HFFc6 (cell line): ENCODE measurements at regions not wholly inside any gene's neighbourhood (a gene's known extent, or its start where the extent isn't known, plus 50 kb on each side); places are given as distances from the start of the nearest gene placed in this dataset.

ENCODE experiments used
- DNase-seq: peaks from one replicate; pipeline ENCODE4 v3.0.0-alpha.2; 2018
- H3K27ac Mint-ChIP-seq: 2 replicates; pipeline ENCODE4 v1.8.0; 2020; ENCODE audit warnings: mild to moderate bottlenecking, mixed read lengths
- H3K27me3 Mint-ChIP-seq: 2 replicates; pipeline ENCODE4 v1.8.0; 2021; ENCODE audit warnings: mild to moderate bottlenecking, moderate library complexity, mixed read lengths; ENCODE audit not compliant: insufficient read depth
- H3K36me3 Mint-ChIP-seq: 2 replicates; pipeline ENCODE4 v1.8.0; 2021; ENCODE audit warnings: low read depth, mixed read lengths
- H3K4me1 Mint-ChIP-seq: 2 replicates; pipeline ENCODE4 v1.8.0; 2020; ENCODE audit warnings: low read depth, mixed read lengths
- H3K4me3 Mint-ChIP-seq: 2 replicates; pipeline ENCODE4 v1.8.0; 2020; ENCODE audit warnings: mild to moderate bottlenecking, moderate library complexity, mixed read lengths
- H3K9me3 Mint-ChIP-seq: 2 replicates; pipeline ENCODE4 v1.8.0; 2020; ENCODE audit warnings: mild to moderate bottlenecking, mixed read lengths
- CTCF ChIP-seq: fragments of 200-600 bp; sonication (generic); IDR thresholded peaks from 2 replicates; pipeline ENCODE4 v1.5.0; 2021; ENCODE audit warnings: antibody characterized with exemption, mild to moderate bottlenecking

GRCh38 chr4:38601244-38601915 is 62.6 kb upstream of the KLF3 start:
- no peaks in the 10 kb centered on the region for H3K9me3 Mint-ChIP-seq
- H3K27me3 Mint-ChIP-seq, result peaks cover 13% of the 10 kb centered on the region
- no peak for TF ChIP-seq CTCF
- H3K27ac Mint-ChIP-seq, result no peak overlapping the region
- no peak for DNase-seq
- H3K4me1 Mint-ChIP-seq, result no peaks in the 10 kb centered on the region
- no peak overlapping the region for H3K4me3 Mint-ChIP-seq
- H3K36me3 Mint-ChIP-seq, result no peaks in the 10 kb centered on the region

GRCh38 chr4:38601916-38602291 is 62.1 kb upstream of the KLF3 start:
- H3K4me1 Mint-ChIP-seq, result no peaks in the 10 kb centered on the region
- no peak for DNase-seq
- H3K9me3 Mint-ChIP-seq, result no peaks in the 10 kb centered on the region
- TF ChIP-seq CTCF, result no peak
- H3K4me3 Mint-ChIP-seq, result no peak overlapping the region
- H3K27me3 Mint-ChIP-seq, result peaks cover 13% of the 10 kb centered on the region
- H3K27ac Mint-ChIP-seq, result no peak overlapping the region
- H3K36me3 Mint-ChIP-seq, result no peaks in the 10 kb centered on the region

GRCh38 chr4:38603652-38604051 is 60.3 kb upstream of the KLF3 start:
- Mint-ChIP-seq H3K4me1 (no peaks in the 10 kb centered on the region), H3K36me3 (no peaks in the 10 kb centered on the region), H3K9me3 (no peaks in the 10 kb centered on the region), H3K27me3 (peaks cover 13% of the 10 kb centered on the region), H3K4me3 (no peak overlapping the region), H3K27ac (no peak overlapping the region)
- DNase-seq, result no peak
- no peak for TF ChIP-seq CTCF

GRCh38 chr4:38605181-38605752 is 58.7 kb upstream of the KLF3 start:
- H3K9me3 Mint-ChIP-seq, result no peaks in the 10 kb centered on the region
- H3K27ac Mint-ChIP-seq, result no peak overlapping the region
- H3K27me3 Mint-ChIP-seq, result peaks cover 15% of the 10 kb centered on the region
- no peaks in the 10 kb centered on the region for H3K4me1 Mint-ChIP-seq
- H3K36me3 Mint-ChIP-seq, result no peaks in the 10 kb centered on the region
- no peak for DNase-seq
- no peak overlapping the region for H3K4me3 Mint-ChIP-seq
- no peak for TF ChIP-seq CTCF

GRCh38 chr4:38605753-38606586 is 58.0 kb upstream of the KLF3 start:
- Mint-ChIP-seq H3K27me3 (peaks cover 15% of the 10 kb centered on the region), H3K9me3 (no peaks in the 10 kb centered on the region), H3K4me3 (no peak overlapping the region), H3K4me1 (no peaks in the 10 kb centered on the region; the same call in 1 of the 2 replicates), H3K36me3 (no peaks in the 10 kb centered on the region), H3K27ac (no peak overlapping the region)
- no peak for TF ChIP-seq CTCF
- no peak for DNase-seq
